ENCODE measurements at regions not wholly inside any gene's neighbourhood (a gene's known extent, or its start where the extent isn't known, plus 50 kb on each side); places are given as distances from the start of the nearest gene placed in this dataset.
A peak's percentile ranks its signal among the peaks of the same experiment; 100 is the strongest.

- peak overlapping the region in 1 of 4 donors; percentile 46 for H3K4me3 Mint-ChIP-seq
- peaks cover 61% of the 10 kb centered on the region for H3K27me3 Mint-ChIP-seq
These were observed 113.8 kb upstream of the TNRC6C start for GRCh38 chr17:77844681-77845080.

GRCh38 chr17:77845541-77846225, 112.8 kb upstream of the TNRC6C start:
- Mint-ChIP-seq H3K4me1 (peaks cover 16 to 33% (median 21%) of the 10 kb centered on the region in 3 donors), H3K27ac (peak overlapping the region in 1 of 3 donors; percentile 47), H3K36me3 (no peaks in the 10 kb centered on the region), H3K27me3 (peaks cover 52% of the 10 kb centered on the region), H3K4me3 (no peak overlapping the region), H3K9me3 (no peaks in the 10 kb centered on the region)

More at GRCh38 chr17:77844681-77845080, 113.8 kb upstream of the TNRC6C start:
- H3K27ac Mint-ChIP-seq: no peak overlapping the region
- H3K4me1 Mint-ChIP-seq: peaks cover 16 to 33% (median 21%) of the 10 kb centered on the region in 3 donors
- H3K36me3 Mint-ChIP-seq: no peaks in the 10 kb centered on the region
- no peaks in the 10 kb centered on the region for H3K9me3 Mint-ChIP-seq

GRCh38 chr17:77846531-77847085, 111.9 kb upstream of the TNRC6C start:
- Mint-ChIP-seq H3K36me3 (no peaks in the 10 kb centered on the region), H3K27ac (peak overlapping the region in 2 of 3 donors; percentile 25 to 64), H3K4me1 (peaks cover 16 to 33% (median 21%) of the 10 kb centered on the region in 3 donors)

GRCh38 chr17:77847221-77848085, 111.0 kb upstream of the TNRC6C start:
- Mint-ChIP-seq H3K36me3 (no peaks in the 10 kb centered on the region), H3K27ac (no peak overlapping the region), H3K4me1 (peaks cover 16 to 31% (median 20%) of the 10 kb centered on the region in 3 donors), H3K9me3 (no peaks in the 10 kb centered on the region), H3K27me3 (peaks cover 40% of the 10 kb centered on the region), H3K4me3 (peak overlapping the region in 1 of 4 donors; percentile 55)

More at GRCh38 chr17:77846531-77847085, 111.9 kb upstream of the TNRC6C start:
- no peaks in the 10 kb centered on the region for H3K9me3 Mint-ChIP-seq
- H3K27me3 Mint-ChIP-seq: peaks cover 45% of the 10 kb centered on the region
- H3K4me3 Mint-ChIP-seq: peak overlapping the region in 2 of 4 donors; percentile 72 to 80

- no peak overlapping the region for H3K27ac Mint-ChIP-seq
- no peaks in the 10 kb centered on the region for H3K36me3 Mint-ChIP-seq
- H3K4me3 Mint-ChIP-seq: no peak overlapping the region
- no peaks in the 10 kb centered on the region for H3K9me3 Mint-ChIP-seq
- H3K4me1 Mint-ChIP-seq: peaks cover 14 to 26% (median 16%) of the 10 kb centered on the region in 3 donors
- H3K27me3 Mint-ChIP-seq: peaks cover 33% of the 10 kb centered on the region
These were observed 110.2 kb upstream of the TNRC6C start for GRCh38 chr17:77848257-77848656.

- Mint-ChIP-seq H3K36me3 (no peaks in the 10 kb centered on the region), H3K27ac (no peak overlapping the region), H3K4me1 (peaks cover 6 to 19% (median 7%) of the 10 kb centered on the region in 3 donors), H3K27me3 (peaks cover 26% of the 10 kb centered on the region), H3K9me3 (no peaks in the 10 kb centered on the region), H3K4me3 (no peak overlapping the region)
These were observed 109.3 kb upstream of the TNRC6C start for GRCh38 chr17:77849239-77849638.

- Mint-ChIP-seq H3K27ac (no peak overlapping the region), H3K4me1 (peaks cover 0 to 9% (median 3%) of the 10 kb centered on the region in 3 donors), H3K27me3 (peaks cover 18% of the 10 kb centered on the region), H3K9me3 (no peaks in the 10 kb centered on the region), H3K4me3 (no peak overlapping the region), H3K36me3 (no peaks in the 10 kb centered on the region)
These were observed 106.6 kb upstream of the TNRC6C start for GRCh38 chr17:77851921-77852320.

- no peak overlapping the region for H3K4me3 Mint-ChIP-seq
- H3K36me3 Mint-ChIP-seq: no peaks in the 10 kb centered on the region
- H3K27me3 Mint-ChIP-seq: peaks cover 16% of the 10 kb centered on the region
- H3K4me1 Mint-ChIP-seq: peaks cover 0 to 9% (median 4%) of the 10 kb centered on the region in 3 donors
- H3K9me3 Mint-ChIP-seq: no peaks in the 10 kb centered on the region
- no peak overlapping the region for H3K27ac Mint-ChIP-seq
These were observed 105.8 kb upstream of the TNRC6C start for GRCh38 chr17:77852731-77853130.

GRCh38 chr17:77853191-77853977, 105.1 kb upstream of the TNRC6C start:
- H3K36me3 Mint-ChIP-seq: no peaks in the 10 kb centered on the region
- H3K9me3 Mint-ChIP-seq: peaks cover 0 to 1% (median 1%) of the 10 kb centered on the region in 3 donors
- peaks cover 19% of the 10 kb centered on the region for H3K27me3 Mint-ChIP-seq
- H3K4me1 Mint-ChIP-seq: peaks cover 0 to 9% (median 4%) of the 10 kb centered on the region in 3 donors
- no peak overlapping the region for H3K4me3 Mint-ChIP-seq
- H3K27ac Mint-ChIP-seq: no peak overlapping the region

GRCh38 chr17:77854083-77854758, 104.3 kb upstream of the TNRC6C start:
- Mint-ChIP-seq H3K4me1 (peaks cover 0 to 9% (median 4%) of the 10 kb centered on the region in 3 donors), H3K4me3 (no peak overlapping the region), H3K27ac (no peak overlapping the region), H3K9me3 (peaks cover 0 to 3% (median 1%) of the 10 kb centered on the region in 3 donors), H3K36me3 (no peaks in the 10 kb centered on the region), H3K27me3 (peaks cover 23% of the 10 kb centered on the region)

GRCh38 chr17:77854759-77855745, 103.5 kb upstream of the TNRC6C start:
- H3K27ac Mint-ChIP-seq: peak overlapping the region in 1 of 3 donors; percentile 53
- H3K4me1 Mint-ChIP-seq: peaks cover 0 to 9% (median 8%) of the 10 kb centered on the region in 3 donors
- peaks cover 0 to 3% (median 1%) of the 10 kb centered on the region in 3 donors for H3K9me3 Mint-ChIP-seq
- peaks cover 27% of the 10 kb centered on the region for H3K27me3 Mint-ChIP-seq
- no peak overlapping the region for H3K4me3 Mint-ChIP-seq
- H3K36me3 Mint-ChIP-seq: no peaks in the 10 kb centered on the region

GRCh38 chr17:77856551-77857305, 101.8 kb upstream of the TNRC6C start:
- Mint-ChIP-seq H3K27me3 (peaks cover 30% of the 10 kb centered on the region), H3K9me3 (peaks cover 0 to 3% (median 1%) of the 10 kb centered on the region in 3 donors), H3K4me1 (peaks cover 0 to 9% (median 8%) of the 10 kb centered on the region in 3 donors), H3K4me3 (no peak overlapping the region), H3K27ac (peak overlapping the region in 1 of 3 donors; percentile 53), H3K36me3 (peaks cover 1% of the 10 kb centered on the region)

- Mint-ChIP-seq H3K4me1 (peaks cover under 1 to 9% (median 8%) of the 10 kb centered on the region in 3 donors), H3K9me3 (peaks cover 0 to 3% (median 1%) of the 10 kb centered on the region in 3 donors), H3K27ac (no peak overlapping the region), H3K36me3 (peaks cover 1% of the 10 kb centered on the region), H3K4me3 (no peak overlapping the region), H3K27me3 (peaks cover 30% of the 10 kb centered on the region)
These were observed 101.3 kb upstream of the TNRC6C start for GRCh38 chr17:77857306-77857555.

All from IgD-negative memory B cell (primary cell).